ENCODE measurements at regions not wholly inside any gene's neighbourhood (a gene's known extent, or its start where the extent isn't known, plus 50 kb on each side); places are given as distances from the start of the nearest gene placed in this dataset.

DNA sequence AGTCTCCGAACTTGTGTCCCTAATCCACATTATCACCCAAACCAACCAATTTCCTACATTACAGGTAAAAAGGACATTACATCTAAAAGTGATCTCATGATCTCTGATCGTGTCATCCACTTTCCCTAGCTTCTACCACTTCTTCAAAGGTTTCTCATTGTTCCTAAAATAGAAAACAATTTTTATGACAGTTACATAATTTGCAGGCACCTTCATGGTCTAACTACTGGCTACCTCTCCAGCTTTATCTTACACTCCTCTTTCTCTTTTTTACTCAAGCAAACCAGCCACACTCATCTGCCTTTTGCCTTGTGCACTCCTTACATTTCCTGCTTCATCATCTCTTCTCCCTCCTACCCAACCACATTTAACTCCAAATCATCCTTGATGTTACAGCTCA lies 886.7 kb upstream of the SORCS1 start:
- CTCF ChIA-PET (ENCODE audit: partially characterized antibody): interaction anchor here (0.8 kb wide), 1 partner anchor 393 kb away, joined by 3 read pairs; no protein-coding TSS in a partner anchor
- POLR2A ChIA-PET (ENCODE audit: partially characterized antibody): no interaction called here
- no peaks in the 10 kb centered on the region for H4K20me1 ChIP-seq (replicated peaks in 1 of 2; ENCODE audit: control insufficient read depth in 1 of 2, insufficient read depth in 2 of 2, low read length in 2 of 2)
- no peak overlapping the region for H3K23ac ChIP-seq (ENCODE audit: insufficient read length)
- H2BK5ac ChIP-seq (ENCODE audit: low read depth, low read length): no peak overlapping the region
- no peak overlapping the region for H2BK120ac ChIP-seq (replicated peaks; ENCODE audit: low read depth, low read length)
- H3K4ac ChIP-seq (replicated peaks; ENCODE audit: insufficient read length, low read depth, low read length): no peak overlapping the region
- H3K18ac ChIP-seq (ENCODE audit: extremely low read depth, low read length): no peak overlapping the region
- no peaks in the 10 kb centered on the region for H3K27me3 ChIP-seq (replicated peaks in 1 of 4; ENCODE audit: control insufficient read depth in 3 of 4, extremely low read depth in 1 of 4, insufficient read depth in 3 of 4, low read length in 3 of 4)
- no peak overlapping the region for H2BK15ac ChIP-seq (ENCODE audit: low read length)
- H3K14ac ChIP-seq (ENCODE audit: insufficient read length): no peak overlapping the region
- H3K27ac ChIP-seq (ENCODE audit: low read depth, low read length): no peak overlapping the region
- H3K4me2 ChIP-seq (ENCODE audit: insufficient read depth in 1 of 2, low read depth in 2 of 2, low read length in 2 of 2): no peak overlapping the region
- DNase-seq (ENCODE audit: low read depth in 1 of 2, low spot score in 2 of 2): no peak
- no peaks in the 10 kb centered on the region for H3K79me2 ChIP-seq (ENCODE audit: control insufficient read depth in 1 of 2, insufficient read depth in 2 of 2, low read length in 2 of 2)
- no peak overlapping the region for H3K56ac ChIP-seq (replicated peaks; ENCODE audit: insufficient read length, low read depth, low read length)
- no peak overlapping the region for H2AK5ac ChIP-seq (ENCODE audit: low read depth, low read length)
- no peak overlapping the region for H2AFZ ChIP-seq (ENCODE audit: low read length)
- H3K4me3 ChIP-seq (ENCODE audit: extremely low read depth in 1 of 4, insufficient read depth in 2 of 4, low read depth in 3 of 4, low read length in 4 of 4): no peak overlapping the region
- no peak overlapping the region for H4K91ac ChIP-seq (replicated peaks; ENCODE audit: insufficient read length, low read length)
- H2BK12ac ChIP-seq (ENCODE audit: low read depth, low read length): no peak overlapping the region
- no peak overlapping the region for H4K5ac ChIP-seq (ENCODE audit: insufficient read length, low read depth, low read length)
- H2BK20ac ChIP-seq (ENCODE audit: low read length): no peak overlapping the region
- no peaks in the 10 kb centered on the region for H3K4me1 ChIP-seq (replicated peaks in 1 of 4; ENCODE audit: control insufficient read depth in 3 of 4, insufficient read depth in 4 of 4, low read length in 3 of 4)
- FAIRE-seq: no peak
- H4K8ac ChIP-seq (ENCODE audit: extremely low read depth, insufficient read depth, low read length): no peak overlapping the region
- H3K9ac ChIP-seq (replicated peaks in 1 of 4; ENCODE audit: extremely low read depth in 1 of 4, low read depth in 3 of 4, low read length in 3 of 4): no peak overlapping the region
- no peaks in the 10 kb centered on the region for H3K79me1 ChIP-seq (ENCODE audit: low read depth, low read length)
- no peaks in the 10 kb centered on the region for H3K9me3 ChIP-seq (ENCODE audit: insufficient read depth in 2 of 2, low read depth in 1 of 2, low read length in 1 of 2)
- WGBS, 2 experiments (ENCODE audit: extremely low coverage in 1 of 2, insufficient coverage in 1 of 2, insufficient read length in 1 of 2, insufficient replicate concordance in 2 of 2, low coverage in 1 of 2, low lambda C conversion rate in 2 of 2, missing lambda C conversion rate in 1 of 2): 94% methylated on average over 2 of the region's 2 CpGs; no CpG with 5 or more reads in 1 of the 2 experiments
- no peak for TF ChIP-seq TAF7 (optimal IDR thresholded peaks at IDR 0.05; ENCODE audit: borderline replicate concordance, low read depth, low read length)
- TF ChIP-seq BACH1 (IDR thresholded peaks at IDR 0.05; ENCODE audit: low read length): no peak
- TF ChIP-seq TAF1 (IDR thresholded peaks at IDR 0.05; ENCODE audit: low read depth, low read length): no peak
- no peak for TF ChIP-seq CHD2 (IDR thresholded peaks at IDR 0.05; ENCODE audit: low read length)
- TF ChIP-seq POLR2AphosphoS5 (IDR thresholded peaks at IDR 0.05; ENCODE audit: low read depth, low read length): no peak
- TF ChIP-seq JUND (IDR thresholded peaks at IDR 0.05; ENCODE audit: low read length): no peak
- TF ChIP-seq BRCA1 (IDR thresholded peaks at IDR 0.05; ENCODE audit: low read depth, low read length): no peak
- TF ChIP-seq YY1 (IDR thresholded peaks at IDR 0.05; ENCODE audit: low read depth, low read length): no peak
- TF ChIP-seq TBP (IDR thresholded peaks at IDR 0.05; ENCODE audit: low read depth, low read length): no peak
- TF ChIP-seq ASH2L (IDR thresholded peaks at IDR 0.05; ENCODE audit: low read length): no peak
- TF ChIP-seq CTBP2 (IDR thresholded peaks at IDR 0.05; ENCODE audit: borderline replicate concordance, insufficient read depth, insufficient read length, low read length): no peak
- TF ChIP-seq SAP30 (IDR thresholded peaks at IDR 0.05; ENCODE audit: insufficient read depth, insufficient replicate concordance, low read length): no peak
- TF ChIP-seq KDM5A (IDR thresholded peaks at IDR 0.05; ENCODE audit: low read length): no peak
- TF ChIP-seq CREB1 (IDR thresholded peaks at IDR 0.05): no peak
- no peak for TF ChIP-seq SP2 (IDR thresholded peaks at IDR 0.05; ENCODE audit: low read length)
- no peak for TF ChIP-seq NANOG (IDR thresholded peaks at IDR 0.05; ENCODE audit: insufficient read depth, low read depth, low read length, poor library complexity, severe bottlenecking)
- no peak for TF ChIP-seq SIRT6 (IDR thresholded peaks at IDR 0.05; ENCODE audit: low read length)
- H3K36me3 ChIP-seq (ENCODE audit: control insufficient read depth in 2 of 4, insufficient read depth in 4 of 4, low read length in 3 of 4): no peaks in the 10 kb centered on the region; a peak in 1 of 8 replicates
- no peaks in the 10 kb centered on the region for H3K23me2 ChIP-seq (ENCODE audit: low read depth, low read length)
